Rectal smooth muscle tissue (tissue), 1 donor: ENCODE measurements at regions not wholly inside any gene's neighbourhood (a gene's known extent, or its start where the extent isn't known, plus 50 kb on each side); places are given as distances from the start of the nearest gene placed in this dataset.

ENCODE experiments used
- H3K27ac ChIP-seq: one replicate; pipeline ENCODE4 v1.7.0; 2013; ENCODE audit warnings: low read depth, low read length, inconsistent platforms
- H3K27me3 ChIP-seq: one replicate; pipeline ENCODE4 v1.7.0; 2013; ENCODE audit warnings: low read length; ENCODE audit not compliant: control insufficient read depth, insufficient read depth
- H3K36me3 ChIP-seq: one replicate; pipeline ENCODE4 v1.7.0; 2013; ENCODE audit warnings: low read length; ENCODE audit not compliant: control insufficient read depth, insufficient read depth
- H3K4me1 ChIP-seq: one replicate; pipeline ENCODE4 v1.7.0; 2013; ENCODE audit warnings: low read length; ENCODE audit not compliant: control insufficient read depth, insufficient read depth
- H3K4me3 ChIP-seq: one replicate; pipeline ENCODE4 v1.7.0; 2013; ENCODE audit warnings: low read length
- H3K9ac ChIP-seq: one replicate; pipeline ENCODE4 v1.7.0; 2013; ENCODE audit warnings: low read length

DNA sequence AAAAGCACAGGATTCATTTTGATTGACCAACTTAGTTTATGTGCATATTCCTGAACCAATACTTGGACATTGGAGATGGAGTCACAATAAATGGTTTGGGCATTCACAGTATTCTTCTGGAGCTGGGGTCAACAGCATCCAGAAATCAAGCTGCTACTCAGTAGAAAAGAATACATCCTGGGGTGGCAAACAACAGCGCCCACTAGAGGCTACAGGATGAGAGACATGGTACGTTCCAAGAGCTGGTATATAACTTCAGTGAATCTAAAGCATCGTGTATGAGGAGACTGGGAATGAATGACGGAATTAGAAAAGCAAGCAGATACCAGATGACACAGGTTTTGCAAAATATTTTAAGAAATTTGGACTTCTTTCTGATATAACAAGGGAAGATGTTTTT lies 142.9 kb upstream of the FIGN start:
- H3K36me3 ChIP-seq, result no peaks in the 10 kb centered on the region
- H3K27me3 ChIP-seq, result no peaks in the 10 kb centered on the region
- H3K27ac ChIP-seq, result no peak overlapping the region
- H3K4me3 ChIP-seq, result no peak overlapping the region
- H3K4me1 ChIP-seq, result no peaks in the 10 kb centered on the region
- H3K9ac ChIP-seq, result no peak overlapping the region

DNA sequence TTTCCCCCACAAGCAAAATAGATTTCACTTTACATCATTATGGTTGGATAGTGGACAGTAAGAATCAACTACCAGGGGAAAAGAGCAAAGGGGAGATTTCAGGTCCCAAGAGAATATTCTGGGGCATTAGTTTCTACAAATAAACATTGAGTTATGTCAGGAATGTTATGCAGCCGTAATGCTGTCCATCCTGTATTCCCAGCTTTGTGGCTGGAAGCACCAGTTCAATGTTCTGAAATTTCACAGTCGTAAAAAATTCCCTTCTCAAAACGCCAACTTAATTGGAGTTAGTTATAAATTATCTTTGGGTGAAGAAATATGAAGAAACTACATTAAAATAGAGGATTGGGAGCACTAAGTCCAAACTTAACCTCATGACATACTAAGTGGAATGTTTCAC lies 141.5 kb upstream of the FIGN start:
- H3K27ac ChIP-seq, result no peak overlapping the region
- H3K36me3 ChIP-seq, result no peaks in the 10 kb centered on the region
- no peak overlapping the region for H3K4me3 ChIP-seq
- no peaks in the 10 kb centered on the region for H3K27me3 ChIP-seq
- no peak overlapping the region for H3K9ac ChIP-seq
- no peaks in the 10 kb centered on the region for H3K4me1 ChIP-seq

DNA sequence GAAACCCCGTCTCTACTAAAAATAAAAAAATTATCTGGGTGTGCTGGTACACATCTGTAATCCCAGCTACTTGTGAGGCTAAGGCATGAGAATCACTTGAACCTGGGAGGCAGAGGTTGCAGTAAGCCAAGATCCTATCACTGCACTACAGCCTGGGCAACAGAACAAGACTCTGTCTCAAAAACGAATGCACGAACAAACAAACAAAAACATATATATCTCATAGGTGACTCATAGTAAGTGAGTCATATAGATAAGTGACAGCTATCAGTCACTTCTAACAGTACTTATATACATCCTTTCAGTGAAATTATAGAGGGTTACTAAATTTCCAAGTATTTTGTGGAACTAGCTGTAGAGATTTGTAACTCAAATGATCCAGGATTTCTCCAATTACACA lies 127.3 kb upstream of the FIGN start:
- no peaks in the 10 kb centered on the region for H3K36me3 ChIP-seq
- no peak overlapping the region for H3K9ac ChIP-seq
- H3K27me3 ChIP-seq, result no peaks in the 10 kb centered on the region
- no peak overlapping the region for H3K27ac ChIP-seq
- H3K4me3 ChIP-seq, result no peak overlapping the region
- no peaks in the 10 kb centered on the region for H3K4me1 ChIP-seq

DNA sequence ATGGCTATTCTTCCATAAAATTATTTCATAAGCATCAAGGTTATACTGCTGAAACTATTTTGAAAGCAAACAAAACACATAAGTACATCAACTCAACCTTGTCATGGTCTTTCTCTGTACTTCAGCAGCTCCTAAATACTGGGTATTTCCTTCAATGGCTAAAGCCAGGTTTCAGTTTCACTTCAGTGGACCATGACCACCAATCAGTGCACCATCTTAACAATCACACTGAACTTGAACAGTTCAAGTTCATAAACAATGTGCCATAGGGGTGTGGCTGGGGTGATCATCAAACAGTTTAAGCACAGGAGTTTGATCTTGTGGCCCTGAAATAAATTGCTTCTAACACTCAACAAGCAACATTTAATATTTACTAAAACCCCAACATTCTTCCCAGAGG lies 124.1 kb upstream of the FIGN start:
- H3K27me3 ChIP-seq, result no peaks in the 10 kb centered on the region
- no peaks in the 10 kb centered on the region for H3K36me3 ChIP-seq
- H3K9ac ChIP-seq, result no peak overlapping the region
- H3K27ac ChIP-seq, result no peak overlapping the region
- H3K4me3 ChIP-seq, result no peak overlapping the region
- H3K4me1 ChIP-seq, result no peaks in the 10 kb centered on the region

DNA sequence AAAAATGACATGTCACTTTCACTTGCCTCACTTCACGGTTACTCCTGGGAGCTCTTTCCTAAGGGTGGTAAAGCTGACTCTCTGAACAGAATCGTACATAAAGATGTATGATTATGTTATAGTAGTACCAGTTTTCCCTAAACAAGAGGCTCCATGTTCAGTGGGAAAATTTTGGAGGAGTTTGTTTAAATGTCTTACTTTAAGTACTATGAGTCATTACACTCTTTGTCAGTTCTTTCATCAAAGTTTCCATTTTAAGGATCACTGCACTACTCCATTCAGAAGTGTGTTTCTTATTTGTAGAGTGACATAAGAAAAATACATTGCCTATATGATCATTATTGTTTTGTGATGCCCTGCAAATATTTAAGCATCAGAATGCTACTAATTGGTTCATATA lies 121.1 kb upstream of the FIGN start:
- Histone ChIP-seq H3K9ac (no peak overlapping the region), H3K27me3 (no peaks in the 10 kb centered on the region), H3K27ac (no peak overlapping the region), H3K4me3 (no peak overlapping the region), H3K36me3 (no peaks in the 10 kb centered on the region), H3K4me1 (no peaks in the 10 kb centered on the region)

DNA sequence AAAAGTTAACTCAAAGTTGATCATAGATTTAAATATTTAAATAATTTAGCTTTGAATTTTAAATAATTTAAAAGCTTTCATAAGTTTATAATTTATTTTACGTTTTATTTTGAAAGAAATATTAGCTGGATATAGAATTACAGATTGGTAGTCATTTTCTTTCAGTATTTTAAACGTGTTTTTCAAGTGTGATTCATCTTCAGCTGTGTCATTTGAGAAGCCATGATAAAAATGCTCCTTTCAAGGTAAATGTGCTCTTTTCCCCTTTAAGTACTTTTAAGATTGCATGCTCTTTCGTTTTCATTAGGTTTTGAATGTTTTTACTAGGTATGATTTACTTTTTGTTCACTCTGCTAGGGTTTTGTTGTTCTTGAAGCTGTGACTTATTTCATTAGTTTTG lies 116.8 kb upstream of the FIGN start:
- no peak overlapping the region for H3K27ac ChIP-seq
- H3K9ac ChIP-seq, result no peak overlapping the region
- no peaks in the 10 kb centered on the region for H3K4me1 ChIP-seq
- no peak overlapping the region for H3K4me3 ChIP-seq
- no peaks in the 10 kb centered on the region for H3K27me3 ChIP-seq
- no peaks in the 10 kb centered on the region for H3K36me3 ChIP-seq

DNA sequence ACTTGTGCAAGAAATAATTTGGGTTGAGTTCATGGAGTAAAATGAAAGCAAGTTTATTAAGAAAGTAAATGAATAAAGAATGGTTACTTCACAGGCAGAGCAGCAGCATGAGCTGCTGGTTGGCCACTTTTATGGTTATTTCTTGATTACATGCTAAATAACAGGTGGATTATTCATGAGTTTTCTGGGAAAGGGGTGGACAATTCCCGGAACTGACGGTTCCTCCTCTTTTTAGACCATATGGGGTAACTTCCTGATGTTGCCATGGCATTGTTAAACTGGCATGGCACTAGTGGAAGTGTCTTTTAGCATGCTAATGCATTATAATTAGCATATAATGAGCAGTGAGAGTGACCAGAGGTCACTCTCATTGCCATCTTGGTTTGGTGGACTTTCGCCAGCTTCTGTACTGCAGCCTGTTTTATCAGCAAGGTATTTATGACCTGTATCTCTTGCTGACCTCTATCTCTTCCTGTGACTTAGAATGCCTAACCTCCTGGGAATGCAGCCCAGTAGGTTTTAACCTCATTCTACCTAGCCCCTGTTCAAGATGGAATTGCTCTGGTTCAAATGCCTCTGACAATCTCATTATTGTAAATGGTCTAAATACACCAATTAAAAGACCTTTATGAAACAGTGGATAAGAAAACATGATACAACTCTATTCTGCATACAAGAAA lies 114.1 kb upstream of the FIGN start:
- H3K4me3 ChIP-seq, result no peak overlapping the region
- no peaks in the 10 kb centered on the region for H3K27me3 ChIP-seq
- no peak overlapping the region for H3K9ac ChIP-seq
- H3K4me1 ChIP-seq, result no peaks in the 10 kb centered on the region
- H3K36me3 ChIP-seq, result no peaks in the 10 kb centered on the region
- H3K27ac ChIP-seq, result no peak overlapping the region

DNA sequence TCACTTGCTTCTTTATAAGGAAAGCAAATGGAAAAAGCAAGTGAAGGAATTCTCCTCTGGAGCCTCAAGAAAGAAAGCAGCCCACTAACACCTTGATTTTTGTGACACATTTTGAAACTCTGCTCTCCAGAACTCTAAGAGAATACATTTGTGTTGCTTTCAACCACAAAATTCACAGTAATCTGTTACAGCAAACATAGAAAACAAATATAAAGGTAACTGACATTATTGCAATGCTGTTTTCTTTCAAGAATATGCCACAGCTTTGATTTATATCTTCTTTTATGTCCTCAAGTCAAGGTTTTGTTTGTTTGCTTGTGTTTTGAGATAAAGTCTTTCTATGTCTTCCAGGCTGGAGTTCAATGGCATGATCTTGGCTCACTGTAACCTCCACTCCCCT lies 103.1 kb upstream of the FIGN start:
- no peaks in the 10 kb centered on the region for H3K36me3 ChIP-seq
- H3K4me1 ChIP-seq, result no peaks in the 10 kb centered on the region
- no peak overlapping the region for H3K27ac ChIP-seq
- H3K9ac ChIP-seq, result no peak overlapping the region
- no peaks in the 10 kb centered on the region for H3K27me3 ChIP-seq
- no peak overlapping the region for H3K4me3 ChIP-seq

DNA sequence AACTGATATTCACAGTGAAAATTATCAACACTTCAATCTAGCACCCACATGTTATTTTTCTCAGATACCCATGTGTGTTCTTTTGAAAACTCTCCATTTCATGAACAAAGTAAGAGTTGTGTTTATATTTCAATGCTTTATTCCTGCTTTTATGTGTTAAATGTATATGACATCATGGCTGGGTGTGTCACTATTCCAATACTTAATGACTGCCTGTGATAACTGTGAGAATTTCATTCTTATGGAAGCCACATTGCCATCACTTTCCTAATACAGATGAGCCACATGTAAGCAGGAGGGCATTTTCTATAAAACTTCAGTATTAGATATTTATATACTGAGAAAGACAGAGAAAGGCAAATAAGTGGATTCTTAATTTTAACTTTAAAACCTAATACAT lies 100.4 kb upstream of the FIGN start:
- no peak overlapping the region for H3K9ac ChIP-seq
- H3K36me3 ChIP-seq, result no peaks in the 10 kb centered on the region
- H3K4me3 ChIP-seq, result no peak overlapping the region
- no peaks in the 10 kb centered on the region for H3K4me1 ChIP-seq
- H3K27ac ChIP-seq, result no peak overlapping the region
- H3K27me3 ChIP-seq, result no peaks in the 10 kb centered on the region

DNA sequence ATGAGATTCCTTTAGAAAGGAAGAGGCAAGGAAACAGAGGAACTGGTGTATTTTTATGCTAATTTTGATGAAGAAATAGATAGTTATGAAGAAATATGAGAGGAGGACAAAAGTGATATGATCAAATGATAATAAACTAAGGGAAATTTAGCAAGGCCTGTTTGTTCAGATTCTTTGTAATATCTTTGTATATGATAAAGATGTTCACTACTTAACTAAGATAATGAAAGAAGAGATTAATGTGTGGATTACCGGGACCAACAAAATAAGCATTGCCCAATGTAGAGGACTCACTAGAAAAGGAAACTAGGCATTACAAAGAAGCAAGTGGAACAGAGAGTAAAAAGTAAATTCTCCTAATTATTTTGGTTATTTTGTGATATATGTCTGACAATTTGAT lies 99.0 kb upstream of the FIGN start:
- no peak overlapping the region for H3K27ac ChIP-seq
- no peaks in the 10 kb centered on the region for H3K36me3 ChIP-seq
- no peak overlapping the region for H3K4me3 ChIP-seq
- no peaks in the 10 kb centered on the region for H3K27me3 ChIP-seq
- H3K9ac ChIP-seq, result no peak overlapping the region
- H3K4me1 ChIP-seq, result no peaks in the 10 kb centered on the region

DNA sequence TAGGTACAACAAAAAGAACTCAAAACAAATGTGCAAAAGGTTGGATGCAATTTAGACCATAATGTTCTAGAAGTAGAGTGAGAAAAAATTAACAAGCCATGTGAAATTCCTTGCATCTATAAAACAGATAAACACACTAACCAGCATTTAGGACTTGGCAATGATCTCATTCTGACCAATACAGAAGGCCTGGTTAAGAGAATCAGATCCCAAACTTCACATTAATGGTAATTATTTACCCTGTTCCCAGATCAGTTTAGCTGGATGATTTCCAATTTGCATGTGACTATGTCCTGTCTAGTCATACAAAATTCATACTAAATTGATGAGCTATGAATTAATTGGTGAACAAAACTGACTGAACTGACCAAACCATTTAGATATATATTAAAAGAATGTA lies 98.4 kb upstream of the FIGN start:
- Histone ChIP-seq H3K27ac (no peak overlapping the region), H3K36me3 (no peaks in the 10 kb centered on the region), H3K9ac (no peak overlapping the region), H3K27me3 (no peaks in the 10 kb centered on the region), H3K4me1 (no peaks in the 10 kb centered on the region), H3K4me3 (no peak overlapping the region)

DNA sequence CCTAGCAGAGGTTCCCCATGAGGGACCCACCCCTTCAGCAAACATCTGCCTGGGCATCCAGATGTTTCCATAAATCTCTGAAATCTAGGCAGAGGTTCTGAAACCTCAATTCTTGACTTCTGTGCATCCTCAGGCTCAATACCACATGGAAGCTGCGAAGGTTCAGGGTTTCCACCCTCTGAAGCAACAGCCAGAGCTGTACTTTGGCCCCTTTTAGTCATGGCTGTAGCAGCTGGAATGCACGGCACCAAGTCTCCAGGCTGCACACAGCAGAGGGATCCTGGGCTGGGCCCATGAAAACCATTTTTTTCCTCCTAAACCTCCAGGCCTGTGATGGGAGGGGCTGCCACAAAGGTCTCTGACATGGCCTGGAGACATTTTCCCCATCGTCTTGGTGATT lies 93.0 kb upstream of the FIGN start:
- Histone ChIP-seq H3K4me1 (no peaks in the 10 kb centered on the region), H3K4me3 (no peak overlapping the region), H3K36me3 (no peaks in the 10 kb centered on the region), H3K9ac (no peak overlapping the region), H3K27me3 (no peaks in the 10 kb centered on the region), H3K27ac (no peak overlapping the region)

DNA sequence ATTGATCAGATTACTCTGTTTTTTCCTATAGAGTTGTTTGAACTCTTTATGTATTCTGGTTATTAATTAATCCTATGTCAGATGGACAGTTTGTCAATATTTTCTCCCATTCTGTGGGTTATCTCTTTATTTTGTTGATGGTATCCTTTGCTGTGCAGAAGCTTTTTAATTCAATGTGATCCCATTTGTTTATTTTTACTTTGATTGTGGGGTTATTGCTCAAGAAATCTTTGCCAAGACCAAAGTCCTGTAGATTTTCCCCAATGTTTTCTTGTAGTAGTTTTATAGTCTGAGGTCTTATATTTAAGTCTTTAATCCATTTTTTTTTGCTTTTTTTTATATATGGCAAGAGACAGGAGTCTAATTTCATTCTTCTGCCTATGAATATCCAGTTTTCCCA lies 86.2 kb upstream of the FIGN start:
- Histone ChIP-seq H3K9ac (no peak overlapping the region), H3K27ac (no peak overlapping the region), H3K27me3 (no peaks in the 10 kb centered on the region), H3K4me1 (no peaks in the 10 kb centered on the region), H3K4me3 (no peak overlapping the region), H3K36me3 (no peaks in the 10 kb centered on the region)
